Activated B cell treated with CpG ODN at 0.5 μM for 24 hours (primary cell): ENCODE measurements at regions not wholly inside any gene's neighbourhood (a gene's known extent, or its start where the extent isn't known, plus 50 kb on each side); places are given as distances from the start of the nearest gene placed in this dataset.

Source experiments
- ATAC-seq: fragments of 200-7000 bp; cut with Tn5 transposase; one replicate; pipeline ENCODE4 v1.10.0; 2021; ENCODE audit warnings: low read depth, mild to moderate bottlenecking, moderate library complexity
- CTCF ChIA-PET: fragments of 350-600 bp; sonication (Branson Sonifier 250); formaldehyde crosslinking; loops from one replicate; lab custom pipeline; 2021; ENCODE audit warnings: antibody characterized with exemption; lab: Charles Lee
- POLR2A ChIA-PET: fragments of 350-600 bp; sonication (Branson Sonifier 250); formaldehyde crosslinking; loops from one replicate; lab custom pipeline; 2021; ENCODE audit warnings: antibody characterized with exemption; lab: Charles Lee
- DNase-seq: peaks from one replicate; pipeline ENCODE4 v3.0.0; 2022
- H3K27ac Mint-ChIP-seq: one replicate; pipeline ENCODE4 v1.8.0; 2020; ENCODE audit warnings: mixed read lengths
- H3K27me3 Mint-ChIP-seq: one replicate; pipeline ENCODE4 v1.8.0; 2021; ENCODE audit warnings: mixed read lengths
- H3K36me3 Mint-ChIP-seq: one replicate; pipeline ENCODE4 v1.8.0; 2021; ENCODE audit warnings: low read depth, mixed read lengths
- H3K4me1 Mint-ChIP-seq: one replicate; pipeline ENCODE4 v1.8.0; 2021; ENCODE audit warnings: mixed read lengths
- H3K4me3 Mint-ChIP-seq: one replicate; pipeline ENCODE4 v1.8.0; 2020; ENCODE audit warnings: mild to moderate bottlenecking, mixed read lengths
- H3K9me3 Mint-ChIP-seq: one replicate; pipeline ENCODE4 v1.8.0; 2020; ENCODE audit warnings: mixed read lengths
- CTCF ChIP-seq: fragments of 200-600 bp; IDR thresholded peaks from one replicate; pipeline ENCODE4 v1.8.0; 2022; ENCODE audit warnings: antibody characterized with exemption, mild to moderate bottlenecking
- intact Hi-C: fragments of 100-400 bp; cut with micrococcal nuclease; formaldehyde crosslinking; loops from one replicate; pipeline ENCODE4 v1.15.1; 2024

- H3K9me3 Mint-ChIP-seq = no peaks in the 10 kb centered on the region
- ChIA-PET CTCF (no interaction called here), POLR2A (no interaction called here)
- no peak overlapping the region for H3K4me3 Mint-ChIP-seq
- DNase-seq (no peak), ATAC-seq (no peak)
- H3K27ac Mint-ChIP-seq = no peak overlapping the region
- H3K4me1 Mint-ChIP-seq = no peaks in the 10 kb centered on the region
- H3K36me3 Mint-ChIP-seq = no peaks in the 10 kb centered on the region
- H3K27me3 Mint-ChIP-seq = peaks cover 18% of the 10 kb centered on the region
- intact Hi-C loops = no loop called here
- TF ChIP-seq CTCF = no peak
These were observed 89.1 kb upstream of the HABP2 start for GRCh38 chr10:113463777-113464176.

GRCh38 chr10:113469796-113470195 is 83.1 kb upstream of the HABP2 start:
- Mint-ChIP-seq H3K4me1 (no peaks in the 10 kb centered on the region), H3K4me3 (no peak overlapping the region), H3K27me3 (no peaks in the 10 kb centered on the region), H3K9me3 (peaks cover 2% of the 10 kb centered on the region), H3K27ac (no peak overlapping the region), H3K36me3 (no peaks in the 10 kb centered on the region)
- TF ChIP-seq CTCF = no peak
- no peak for DNase-seq
- ChIA-PET POLR2A (no interaction called here), CTCF (no interaction called here)
- intact Hi-C loops = no loop called here
- ATAC-seq = no peak

- no peaks in the 10 kb centered on the region for H3K27me3 Mint-ChIP-seq
- ATAC-seq = no peak
- DNase-seq = no peak
- TF ChIP-seq CTCF = no peak
- no peak overlapping the region for H3K4me3 Mint-ChIP-seq
- ChIA-PET CTCF (no interaction called here), POLR2A (no interaction called here)
- no peaks in the 10 kb centered on the region for H3K4me1 Mint-ChIP-seq
- H3K36me3 Mint-ChIP-seq = no peaks in the 10 kb centered on the region
- intact Hi-C loops = no loop called here
- no peak overlapping the region for H3K27ac Mint-ChIP-seq
- H3K9me3 Mint-ChIP-seq = peaks cover 2% of the 10 kb centered on the region
These were observed 82.2 kb upstream of the HABP2 start for GRCh38 chr10:113470372-113471240.

GRCh38 chr10:113471241-113471996 is 81.4 kb upstream of the HABP2 start:
- Mint-ChIP-seq H3K36me3 (no peaks in the 10 kb centered on the region), H3K27me3 (no peaks in the 10 kb centered on the region), H3K27ac (no peak overlapping the region), H3K4me1 (no peaks in the 10 kb centered on the region), H3K9me3 (peaks cover 2% of the 10 kb centered on the region), H3K4me3 (no peak overlapping the region)
- ATAC-seq (no peak), DNase-seq (no peak)
- TF ChIP-seq CTCF = no peak
- intact Hi-C loops = no loop called here
- CTCF ChIA-PET = no interaction called here
- POLR2A ChIA-PET = no interaction called here

- intact Hi-C loops = no loop called here
- Mint-ChIP-seq H3K4me3 (no peak overlapping the region), H3K36me3 (no peaks in the 10 kb centered on the region), H3K27ac (no peak overlapping the region), H3K9me3 (peaks cover 2% of the 10 kb centered on the region), H3K27me3 (no peaks in the 10 kb centered on the region), H3K4me1 (no peaks in the 10 kb centered on the region)
- ATAC-seq (no peak), DNase-seq (no peak)
- CTCF ChIA-PET = no interaction called here
- TF ChIP-seq CTCF = no peak
- POLR2A ChIA-PET = no interaction called here
These were observed 79.8 kb upstream of the HABP2 start for GRCh38 chr10:113473011-113473410.
